PC-9 (cell line): ENCODE measurements at regions not wholly inside any gene's neighbourhood (a gene's known extent, or its start where the extent isn't known, plus 50 kb on each side); places are given as distances from the start of the nearest gene placed in this dataset.

Experiments
- CTCF ChIP-seq: fragments of 200-600 bp; sonication (generic); conservative IDR thresholded peaks from 2 replicates; pipeline ENCODE4 v1.6.1; 2017; ENCODE audit warnings: mixed run types, antibody characterized with exemption, mild to moderate bottlenecking, moderate library complexity
- EZH2 ChIP-seq: fragments of 200-600 bp; sonication (generic); IDR thresholded peaks from 2 replicates; pipeline ENCODE4 v1.8.0; 2017; ENCODE audit warnings: antibody characterized with exemption, low read depth

GRCh38 chr12:75890141-75890540 is 141.4 kb downstream of the PHLDA1 start:
- TF ChIP-seq CTCF (no peak), EZH2 (no peak)
